ENCODE measurements at regions not wholly inside any gene's neighbourhood (a gene's known extent, or its start where the extent isn't known, plus 50 kb on each side); places are given as distances from the start of the nearest gene placed in this dataset.
"Not testable (repeated sequence)": the region's sequence is repeated elsewhere in the genome, so short reads cannot be mapped to it uniquely, and the experiment has no call there.

GRCh38 chr5:165375201-165375600 lies 1869.8 kb downstream of the MAT2B start:
- DNase-seq (ENCODE audit: low read depth), result no peak

- no peak for DNase-seq (ENCODE audit: low read depth)
Observed at GRCh38 chr5:165393839-165394238, 1888.4 kb downstream of the MAT2B start.

GRCh38 chr5:165397516-165397915 lies 1892.1 kb downstream of the MAT2B start:
- DNase-seq (ENCODE audit: low read depth), result no peak

DNA sequence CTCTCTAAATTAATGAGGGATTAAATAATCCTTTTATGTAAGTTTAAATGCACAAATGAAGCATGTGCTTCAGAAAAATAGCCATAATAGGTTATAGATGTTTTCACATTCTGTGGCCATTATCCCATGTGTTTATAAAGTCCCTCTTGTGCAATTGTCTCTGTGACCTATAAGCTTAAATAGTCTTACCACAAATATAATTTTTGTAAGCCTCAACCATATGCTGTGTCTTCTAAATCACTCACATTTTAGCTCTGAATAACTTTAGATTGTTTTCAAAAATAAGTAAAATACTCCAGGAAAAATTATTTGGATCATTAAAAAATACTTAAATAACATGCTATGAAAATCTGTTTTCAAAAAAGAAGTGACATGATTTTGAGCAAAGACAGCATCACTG lies 1894.7 kb downstream of the MAT2B start:
- no peak for DNase-seq (ENCODE audit: low read depth)

DNA sequence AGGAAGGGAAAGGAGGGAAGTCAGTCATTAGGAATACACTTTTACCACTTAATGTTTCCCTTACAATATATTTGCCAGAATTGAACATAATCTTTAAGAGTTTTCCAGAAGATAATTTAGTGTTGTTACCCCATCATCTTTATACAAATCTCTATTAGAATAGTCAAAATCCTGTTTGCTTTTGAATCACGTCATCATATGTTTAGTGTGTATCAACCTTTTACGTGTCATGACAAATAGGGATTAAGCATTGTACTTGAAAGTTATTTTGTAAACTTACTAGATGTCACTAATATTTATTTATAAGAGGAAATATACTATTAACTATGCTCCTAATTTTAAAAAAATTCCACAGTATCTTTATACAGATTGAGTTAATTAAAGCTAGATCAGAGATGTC lies 1899.5 kb downstream of the MAT2B start:
- DNase-seq (ENCODE audit: low read depth), result no peak

GRCh38 chr5:165405340-165405739 lies 1899.9 kb downstream of the MAT2B start:
- DNase-seq (ENCODE audit: low read depth), result no peak

- DNase-seq (ENCODE audit: low read depth), result no peak
Observed at GRCh38 chr5:165407352-165407751, 1901.9 kb downstream of the MAT2B start.

- no peak for DNase-seq (ENCODE audit: low read depth)
Observed at GRCh38 chr5:165410476-165410875, 1905.1 kb downstream of the MAT2B start.

- not testable (repeated sequence) for DNase-seq (ENCODE audit: low read depth)
Observed at GRCh38 chr5:165411532-165411931, 1906.1 kb downstream of the MAT2B start.

DNA sequence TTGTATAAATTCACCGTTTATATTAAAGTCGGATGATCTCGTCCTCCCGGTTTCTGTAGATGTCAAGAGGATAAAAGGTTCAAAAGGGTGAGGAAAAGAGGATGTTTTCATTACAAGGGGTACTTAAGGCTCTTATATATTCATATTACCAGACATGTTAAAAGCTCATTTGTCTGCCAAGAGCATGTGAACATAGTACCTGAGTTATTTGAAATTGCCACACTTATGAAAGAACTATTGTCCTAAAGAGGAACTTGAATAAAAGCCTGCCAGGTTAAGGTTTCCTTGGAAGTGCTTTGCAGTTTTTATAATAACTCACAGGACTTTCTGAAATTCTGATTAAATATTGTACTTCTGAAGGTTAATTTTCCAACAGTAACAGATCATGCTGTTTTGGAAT lies 1915.1 kb downstream of the MAT2B start:
- DNase-seq (ENCODE audit: low read depth), result no peak

- no peak for DNase-seq (ENCODE audit: low read depth)
Observed at GRCh38 chr5:165423697-165424299, 1918.4 kb downstream of the MAT2B start.

DNA sequence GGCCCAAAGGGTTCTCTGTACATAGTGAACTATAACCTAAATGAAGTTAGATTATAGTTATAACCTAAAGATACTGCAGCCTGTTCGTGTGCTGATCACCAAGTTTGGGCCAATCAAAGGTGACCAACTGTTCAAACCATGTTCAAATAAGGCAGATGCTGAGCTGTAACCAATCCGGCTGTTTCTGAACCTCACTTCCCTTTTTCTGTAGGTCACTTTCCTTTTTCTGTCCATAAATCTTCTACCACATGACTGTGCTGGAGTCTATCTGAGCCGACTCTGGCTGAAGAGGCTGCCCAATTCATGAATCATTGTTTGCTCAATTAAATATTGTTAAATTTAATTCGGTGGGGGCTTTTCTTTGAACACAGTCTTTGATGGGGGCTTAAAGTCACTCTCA lies 1920.2 kb downstream of the MAT2B start:
- DNase-seq (ENCODE audit: low read depth), result no peak

DNA sequence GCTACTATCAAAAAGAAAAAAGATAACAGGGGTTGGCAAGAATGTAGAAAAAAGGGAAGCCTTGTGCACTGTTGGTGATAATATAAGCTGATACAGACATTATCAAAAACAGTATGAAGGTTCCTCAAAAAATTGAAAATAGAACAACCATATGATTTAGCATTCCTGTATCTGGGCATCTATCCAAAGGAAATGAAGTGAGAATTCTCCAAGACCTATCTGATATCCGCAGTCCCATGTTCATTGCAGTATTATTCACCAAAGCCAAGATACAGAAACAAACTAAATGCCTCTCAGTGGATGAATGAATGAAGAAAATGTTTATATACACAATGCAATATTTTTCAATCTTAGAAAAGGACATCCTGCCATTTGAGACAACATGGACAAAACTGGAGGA lies 1943.3 kb downstream of the MAT2B start:
- no peak for DNase-seq (ENCODE audit: low read depth)

GRCh38 chr5:165457859-165458481 lies 1952.6 kb downstream of the MAT2B start:
- peak; percentile 18 for DNase-seq (ENCODE audit: low read depth)

- DNase-seq (ENCODE audit: low read depth), result no peak
Observed at GRCh38 chr5:165459232-165459631, 1953.8 kb downstream of the MAT2B start.

GRCh38 chr5:165460911-165461310 lies 1955.5 kb downstream of the MAT2B start:
- no peak for DNase-seq (ENCODE audit: low read depth)

GRCh38 chr5:165477546-165477945 lies 1972.1 kb downstream of the MAT2B start:
- DNase-seq (ENCODE audit: low read depth), result no peak

- DNase-seq (ENCODE audit: low read depth), result no peak
Observed at GRCh38 chr5:165495829-165496380, 1990.5 kb downstream of the MAT2B start.

- DNase-seq (ENCODE audit: low read depth), result peak; percentile 64
Observed at GRCh38 chr5:165497707-165498106, 1992.3 kb downstream of the MAT2B start.

GRCh38 chr5:165502893-165503691 lies 1997.7 kb downstream of the MAT2B start:
- no peak for DNase-seq (ENCODE audit: low read depth)

GRCh38 chr5:165504674-165505073 lies 1999.3 kb downstream of the MAT2B start:
- no peak for DNase-seq (ENCODE audit: low read depth)

- no peak for DNase-seq (ENCODE audit: low read depth)
Observed at GRCh38 chr5:165508286-165508685, 2002.9 kb downstream of the MAT2B start.

- DNase-seq (ENCODE audit: low read depth), result no peak
Observed at GRCh38 chr5:165508861-165509260, 2003.4 kb downstream of the MAT2B start.
